Transverse colon (tissue), 4 donors: ENCODE measurements at regions not wholly inside any gene's neighbourhood (a gene's known extent, or its start where the extent isn't known, plus 50 kb on each side); places are given as distances from the start of the nearest gene placed in this dataset.

Source experiments
- DNase-seq: peaks from one replicate; pipeline ENCODE4 v3.0.0-alpha.2; 2019
- H3K27ac ChIP-seq, 4 donors: fragments of 200-600 bp; sonication (generic); 2 replicates each; pipeline ENCODE4 v1.5.1; 2016 to 2018; ENCODE audit warnings: inconsistent platforms in 4 of 4
- H3K27me3 ChIP-seq: fragments of 200-600 bp; sonication (generic); 2 replicates; pipeline ENCODE4 v1.5.1; 2017; ENCODE audit warnings: inconsistent platforms
- H3K36me3 ChIP-seq, 4 donors: fragments of 200-600 bp; sonication (generic); 2 replicates each; pipeline ENCODE4 v1.5.1; 2017 to 2019; ENCODE audit warnings: inconsistent platforms in 4 of 4
- H3K4me1 ChIP-seq, 4 donors: fragments of 200-600 bp; sonication (generic); 2 replicates each; pipeline ENCODE4 v1.5.1; 2017 to 2020; ENCODE audit warnings: inconsistent platforms in 4 of 4
- H3K4me3 ChIP-seq, 4 donors: fragments of 200-600 bp; sonication (generic); 1 replicate in 1 of 4; 2 replicates in 3 of 4; pipeline versions ENCODE4 v1.5.1 to v1.6.1; 2017 to 2019; ENCODE audit warnings: inconsistent platforms in 4 of 4
- H3K9me3 ChIP-seq, 2 donors: fragments of 200-600 bp; sonication (generic); 2 replicates each; pipeline ENCODE4 v1.5.1; 2017 to 2019; ENCODE audit warnings: inconsistent platforms in 2 of 2
- CTCF ChIP-seq, 5 experiments: fragments of 200-600 bp in 3 of 5; fragments of 450-650 bp in 2 of 5; sonication (generic) in 3 of 5; IDR thresholded peaks; 1 replicate in 2 of 5; 2 replicates in 3 of 5; pipeline ENCODE4 v1.5.1; 2016 to 2017; ENCODE audit warnings: antibody characterized with exemption in 5 of 5, inconsistent platforms in 3 of 5, mild to moderate bottlenecking in 2 of 5, moderate library complexity in 1 of 5
- EP300 ChIP-seq: sonication (generic); formaldehyde crosslinking; IDR thresholded peaks from one replicate; pipeline ENCODE4 v1.6.1; 2017; ENCODE audit warnings: antibody characterized with exemption, low read depth
- POLR2A ChIP-seq: fragments of 450-650 bp; IDR thresholded peaks from one replicate; pipeline ENCODE4 v1.6.1; 2016; ENCODE audit warnings: antibody characterized with exemption, mild to moderate bottlenecking, moderate library complexity
- POLR2AphosphoS5 ChIP-seq, 3 donors: sonication (generic); formaldehyde crosslinking; IDR thresholded peaks; one replicate each; pipeline ENCODE4 v1.6.1; 2016; ENCODE audit warnings: antibody characterized with exemption in 3 of 3
- WGBS, 2 donors: methylation state at CpG; one replicate each; pipeline ENCODE4 v1.1.5; 2018; ENCODE audit warnings: low coverage in 1 of 2; 5-methylcytosine and 5-hydroxymethylcytosine counted together
- in situ Hi-C, 4 donors: fragments of 200-750 bp; cut with MboI; loops; one replicate each; pipeline versions ENCODE4 v1.15.0 to v1.15.1; 2017; ENCODE audit warnings: low sequenced_read_pairs in 3 of 4, low pct_ligation_motif_present in 1 of 4, low pct_unique_long_range_greater_than_20kb in 1 of 4
- intact Hi-C: fragments of 100-400 bp; cut with DNase I; formaldehyde crosslinking; loops from one replicate; pipeline ENCODE4 v1.15.1; 2023; ENCODE audit warnings: low total_unique reads

GRCh38 chr19:30148039-30148790 is 206.2 kb downstream of the URI1 start:
- intact Hi-C loops (loop anchor here (5.0 kb wide), 1 partner anchor 1451 kb away; no protein-coding TSS in a partner anchor), in situ Hi-C loops (no loop called here)
- Histone ChIP-seq H3K9me3 (no peaks in the 10 kb centered on the region), H3K27ac (no peak overlapping the region), H3K4me1 (no peaks in the 10 kb centered on the region), H3K36me3 (no peaks in the 10 kb centered on the region), H3K4me3 (no peak overlapping the region), H3K27me3 (peaks cover 16% of the 10 kb centered on the region)
- 68 to 82% methylated on average over 4 to 13 of the region's 13 CpGs for WGBS, 2 donors
- no peak for TF ChIP-seq CTCF (IDR thresholded peaks at IDR 0.05)
- no peak for TF ChIP-seq POLR2AphosphoS5 (IDR thresholded peaks at IDR 0.05)
- TF ChIP-seq POLR2A: no peak
- no peak for TF ChIP-seq EP300
- DNase-seq: no peak

GRCh38 chr19:30148803-30149202 is 206.8 kb downstream of the URI1 start:
- H3K36me3 ChIP-seq: no peaks in the 10 kb centered on the region
- H3K4me3 ChIP-seq: no peak overlapping the region
- DNase-seq: no peak
- H3K27me3 ChIP-seq: peaks cover 16% of the 10 kb centered on the region
- H3K27ac ChIP-seq: no peak overlapping the region
- H3K9me3 ChIP-seq: no peaks in the 10 kb centered on the region
- 82% methylated on average over 6 of the region's 8 CpGs; no CpG with 5 or more reads in 1 of the 2 donors for WGBS, 2 donors
- intact Hi-C loops (loop anchor here (5.0 kb wide), 1 partner anchor 1452 kb away; no protein-coding TSS in a partner anchor), in situ Hi-C loops (no loop called here)
- no peak for TF ChIP-seq EP300
- no peak for TF ChIP-seq POLR2A
- TF ChIP-seq CTCF (IDR thresholded peaks at IDR 0.05): no peak
- TF ChIP-seq POLR2AphosphoS5 (IDR thresholded peaks at IDR 0.05): no peak
- H3K4me1 ChIP-seq: no peaks in the 10 kb centered on the region

- in situ Hi-C loops: no loop called here
These were observed 207.3 kb downstream of the URI1 start for GRCh38 chr19:30149300-30149699.

GRCh38 chr19:30150626-30151025 is 208.6 kb downstream of the URI1 start:
- DNase-seq: no peak
- no peak for TF ChIP-seq POLR2A
- no peak for TF ChIP-seq CTCF (IDR thresholded peaks at IDR 0.05)
- TF ChIP-seq POLR2AphosphoS5 (IDR thresholded peaks at IDR 0.05): no peak
- no peak for TF ChIP-seq EP300
- Histone ChIP-seq H3K9me3 (no peaks in the 10 kb centered on the region), H3K27ac (no peak overlapping the region), H3K4me3 (no peak overlapping the region), H3K4me1 (no peaks in the 10 kb centered on the region), H3K27me3 (peaks cover under 1% of the 10 kb centered on the region), H3K36me3 (no peaks in the 10 kb centered on the region)
- in situ Hi-C loops (no loop called here), intact Hi-C loops (no loop called here)
- 54 to 60% methylated on average over 1 to 8 of the region's 8 CpGs for WGBS, 2 donors

More at GRCh38 chr19:30149300-30149699, 207.3 kb downstream of the URI1 start:
- H3K27ac ChIP-seq: no peak overlapping the region
- TF ChIP-seq POLR2AphosphoS5 (IDR thresholded peaks at IDR 0.05): no peak
- no peak for TF ChIP-seq EP300
- TF ChIP-seq POLR2A: no peak
- TF ChIP-seq CTCF (IDR thresholded peaks at IDR 0.05): no peak
- H3K4me1 ChIP-seq: no peaks in the 10 kb centered on the region
- WGBS, 2 donors: 66 to 78% methylated on average over 3 to 6 of the region's 6 CpGs
- peaks cover 13% of the 10 kb centered on the region for H3K27me3 ChIP-seq
- no peaks in the 10 kb centered on the region for H3K36me3 ChIP-seq
- DNase-seq: no peak
- intact Hi-C loops: loop anchor here (5.0 kb wide), 1 partner anchor 1452 kb away; no protein-coding TSS in a partner anchor
- no peaks in the 10 kb centered on the region for H3K9me3 ChIP-seq
- no peak overlapping the region for H3K4me3 ChIP-seq
